ENCODE measurements at regions not wholly inside any gene's neighbourhood (a gene's known extent, or its start where the extent isn't known, plus 50 kb on each side); places are given as distances from the start of the nearest gene placed in this dataset.
A peak's percentile ranks its signal among the peaks of the same experiment; 100 is the strongest.

DNA sequence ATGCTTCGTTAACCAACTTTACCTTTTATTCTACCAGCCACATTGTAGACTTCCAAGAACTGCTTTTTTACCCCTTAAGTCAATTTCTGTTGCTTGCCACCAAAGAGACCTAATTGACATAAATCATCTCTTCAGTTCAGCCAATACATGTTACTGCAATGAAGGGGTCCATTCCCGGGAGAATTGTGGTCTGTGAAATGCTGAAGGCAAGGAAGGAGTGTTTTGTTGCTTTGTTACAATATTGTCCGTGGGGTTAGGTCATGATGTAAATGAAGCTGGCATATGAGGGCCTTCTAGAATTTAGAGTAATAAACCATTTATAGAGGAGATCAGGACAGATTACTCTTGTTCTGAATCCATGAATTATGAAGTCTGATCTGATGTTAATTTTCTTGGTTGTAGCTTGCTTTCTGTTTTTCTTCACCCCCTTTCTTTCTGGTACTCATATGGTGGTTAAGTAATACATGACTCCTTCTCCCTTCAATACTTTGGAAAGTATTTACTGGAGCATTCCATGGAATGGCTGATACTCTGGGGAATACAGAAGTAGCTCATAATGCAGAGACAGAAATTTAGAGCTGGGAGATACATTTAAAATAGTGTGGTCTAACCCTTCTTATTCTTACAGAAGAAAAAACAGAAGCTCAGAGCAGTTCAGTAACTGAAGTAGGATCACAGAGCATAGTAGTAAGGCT, 297.0 kb upstream of the CLINT1 start:
- no peak overlapping the region for H3K27ac Mint-ChIP-seq
- no peaks in the 10 kb centered on the region for H3K27me3 Mint-ChIP-seq (ENCODE audit: low read depth)
- H3K4me3 Mint-ChIP-seq = no peak overlapping the region
- DNase-seq (ENCODE audit: low spot score) = no peak
- ChIA-PET CTCF (no interaction called here), POLR2A (no interaction called here)
- H3K4me1 Mint-ChIP-seq = no peaks in the 10 kb centered on the region
- TF ChIP-seq SOX15 (CRISPR knock-in tag; IDR thresholded peaks at IDR 0.05) (no peak), HMGA2 (CRISPR knock-in tag; IDR thresholded peaks at IDR 0.05) (no peak), FOXK1 (CRISPR knock-in tag; IDR thresholded peaks at IDR 0.05) (no peak), OVOL2 (CRISPR knock-in tag; IDR thresholded peaks at IDR 0.05; ENCODE audit: borderline replicate concordance) (no peak)
- ATAC-seq = no peak
- H3K9me3 Mint-ChIP-seq = peaks cover 4% of the 10 kb centered on the region; the same call in 1 of the 2 replicates
- no peaks in the 10 kb centered on the region for H3K36me3 Mint-ChIP-seq

DNA sequence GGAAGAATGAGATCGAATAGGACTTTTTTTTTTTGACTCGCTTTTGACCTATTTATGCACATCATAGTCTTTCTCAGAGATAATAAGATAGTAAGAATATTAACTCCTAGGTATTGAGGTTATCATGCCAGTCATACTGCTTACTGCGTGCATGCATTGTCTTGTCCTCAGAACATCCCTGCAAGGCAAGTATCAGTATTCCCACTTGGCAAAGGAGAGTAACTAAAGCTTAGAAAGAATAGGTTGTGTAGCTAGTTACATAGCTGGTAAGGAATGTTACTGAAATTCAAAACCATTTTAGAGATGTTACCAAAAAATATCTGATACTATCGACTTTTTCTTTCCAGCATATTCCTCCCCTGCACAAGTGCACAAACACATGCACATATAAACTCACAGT, 296.1 kb upstream of the CLINT1 start:
- ChIA-PET CTCF (interaction anchor here (0.6 to 1.4 kb wide), 4 partner anchors 20 to 616 kb away, joined by 3 to 7 read pairs (median 3); no protein-coding TSS in a partner anchor), POLR2A (no interaction called here)
- no peak for TF ChIP-seq JUN (CRISPR knock-in tag; IDR thresholded peaks at IDR 0.05)
- Mint-ChIP-seq H3K27me3 (ENCODE audit: low read depth) (no peaks in the 10 kb centered on the region), H3K9me3 (peaks cover 4% of the 10 kb centered on the region; the same call in 1 of the 2 replicates), H3K27ac (no peak overlapping the region), H3K36me3 (no peaks in the 10 kb centered on the region), H3K4me3 (no peak overlapping the region), H3K4me1 (no peaks in the 10 kb centered on the region)
- DNase-seq (ENCODE audit: low spot score) (no peak), ATAC-seq (no peak)

DNA sequence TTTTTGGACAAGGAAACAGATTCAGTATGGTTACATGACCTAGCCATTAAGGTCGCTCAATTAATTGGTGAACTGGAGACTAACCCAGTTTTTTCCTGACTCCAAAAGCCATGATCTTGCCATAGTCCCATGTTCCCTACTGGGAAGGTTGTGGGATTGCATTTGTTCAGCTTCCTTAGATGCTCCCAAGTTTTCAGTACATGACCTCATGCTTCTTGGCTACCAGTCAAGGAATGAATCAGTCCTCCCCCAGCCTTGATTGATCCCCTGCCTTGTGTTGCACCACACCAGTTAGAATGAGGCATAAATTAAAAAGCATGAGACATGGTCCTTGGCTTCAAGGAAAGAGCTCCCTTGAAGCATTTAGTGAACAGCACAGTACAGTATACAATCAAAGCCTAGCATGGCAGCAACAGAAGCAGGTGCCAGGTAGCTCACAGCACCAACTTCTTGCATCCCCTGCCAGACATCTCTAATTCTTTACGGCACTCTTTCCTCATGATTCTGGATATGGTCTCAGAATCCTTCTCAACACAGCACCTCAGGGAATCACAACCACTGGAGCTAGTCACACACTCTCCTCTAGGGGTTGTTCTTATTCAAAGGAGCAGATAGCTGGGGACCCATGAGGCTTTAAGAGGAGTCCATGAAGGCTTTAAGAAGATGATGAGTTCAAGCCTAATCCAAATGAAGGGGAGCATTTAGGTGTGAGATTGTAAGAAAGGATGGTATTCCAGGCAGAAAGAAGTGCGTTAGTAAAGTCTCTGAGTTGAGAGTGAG, 295.5 kb upstream of the CLINT1 start:
- H3K4me3 Mint-ChIP-seq = no peak overlapping the region
- no peaks in the 10 kb centered on the region for H3K4me1 Mint-ChIP-seq
- peak; percentile 41; the same call in 1 of the 2 replicates for ATAC-seq
- H3K36me3 Mint-ChIP-seq = no peaks in the 10 kb centered on the region
- CTCF ChIA-PET = interaction anchor here (0.6 to 1.4 kb wide), 4 partner anchors 20 to 617 kb away, joined by 3 to 7 read pairs (median 3); no protein-coding TSS in a partner anchor
- H3K27ac Mint-ChIP-seq = no peak overlapping the region
- no peak for DNase-seq (ENCODE audit: low spot score)
- POLR2A ChIA-PET = no interaction called here
- TF ChIP-seq, protein P1, sequence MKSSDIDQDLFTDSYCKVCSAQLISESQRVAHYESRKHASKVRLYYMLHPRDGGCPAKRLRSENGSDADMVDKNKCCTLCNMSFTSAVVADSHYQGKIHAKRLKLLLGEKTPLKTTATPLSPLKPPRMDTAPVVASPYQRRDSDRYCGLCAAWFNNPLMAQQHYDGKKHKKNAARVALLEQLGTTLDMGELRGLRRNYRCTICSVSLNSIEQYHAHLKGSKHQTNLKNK (CRISPR knock-in tag; IDR thresholded peaks at IDR 0.05) = no peak
- TF ChIP-seq CDX4 (CRISPR knock-in tag; IDR thresholded peaks at IDR 0.05; ENCODE audit: borderline replicate concordance) (no peak), E2F5 (CRISPR knock-in tag; IDR thresholded peaks at IDR 0.05) (no peak), E2F4 (CRISPR knock-in tag; IDR thresholded peaks at IDR 0.05; ENCODE audit: borderline replicate concordance, low read depth) (no peak), CREM (CRISPR knock-in tag; IDR thresholded peaks at IDR 0.05) (no peak), USF1 (CRISPR knock-in tag; IDR thresholded peaks at IDR 0.05) (no peak)
- TF ChIP-seq, protein P2, sequence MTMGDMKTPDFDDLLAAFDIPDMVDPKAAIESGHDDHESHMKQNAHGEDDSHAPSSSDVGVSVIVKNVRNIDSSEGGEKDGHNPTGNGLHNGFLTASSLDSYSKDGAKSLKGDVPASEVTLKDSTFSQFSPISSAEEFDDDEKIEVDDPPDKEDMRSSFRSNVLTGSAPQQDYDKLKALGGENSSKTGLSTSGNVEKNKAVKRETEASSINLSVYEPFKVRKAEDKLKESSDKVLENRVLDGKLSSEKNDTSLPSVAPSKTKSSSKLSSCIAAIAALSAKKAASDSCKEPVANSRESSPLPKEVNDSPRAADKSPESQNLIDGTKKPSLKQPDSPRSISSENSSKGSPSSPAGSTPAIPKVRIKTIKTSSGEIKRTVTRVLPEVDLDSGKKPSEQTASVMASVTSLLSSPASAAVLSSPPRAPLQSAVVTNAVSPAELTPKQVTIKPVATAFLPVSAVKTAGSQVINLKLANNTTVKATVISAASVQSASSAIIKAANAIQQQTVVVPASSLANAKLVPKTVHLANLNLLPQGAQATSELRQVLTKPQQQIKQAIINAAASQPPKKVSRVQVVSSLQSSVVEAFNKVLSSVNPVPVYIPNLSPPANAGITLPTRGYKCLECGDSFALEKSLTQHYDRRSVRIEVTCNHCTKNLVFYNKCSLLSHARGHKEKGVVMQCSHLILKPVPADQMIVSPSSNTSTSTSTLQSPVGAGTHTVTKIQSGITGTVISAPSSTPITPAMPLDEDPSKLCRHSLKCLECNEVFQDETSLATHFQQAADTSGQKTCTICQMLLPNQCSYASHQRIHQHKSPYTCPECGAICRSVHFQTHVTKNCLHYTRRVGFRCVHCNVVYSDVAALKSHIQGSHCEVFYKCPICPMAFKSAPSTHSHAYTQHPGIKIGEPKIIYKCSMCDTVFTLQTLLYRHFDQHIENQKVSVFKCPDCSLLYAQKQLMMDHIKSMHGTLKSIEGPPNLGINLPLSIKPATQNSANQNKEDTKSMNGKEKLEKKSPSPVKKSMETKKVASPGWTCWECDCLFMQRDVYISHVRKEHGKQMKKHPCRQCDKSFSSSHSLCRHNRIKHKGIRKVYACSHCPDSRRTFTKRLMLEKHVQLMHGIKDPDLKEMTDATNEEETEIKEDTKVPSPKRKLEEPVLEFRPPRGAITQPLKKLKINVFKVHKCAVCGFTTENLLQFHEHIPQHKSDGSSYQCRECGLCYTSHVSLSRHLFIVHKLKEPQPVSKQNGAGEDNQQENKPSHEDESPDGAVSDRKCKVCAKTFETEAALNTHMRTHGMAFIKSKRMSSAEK (CRISPR knock-in tag; IDR thresholded peaks at IDR 0.05; ENCODE audit: borderline replicate concordance) = no peak
- H3K27me3 Mint-ChIP-seq (ENCODE audit: low read depth) = no peaks in the 10 kb centered on the region
- H3K9me3 Mint-ChIP-seq = peaks cover 4% of the 10 kb centered on the region; the same call in 1 of the 2 replicates

Measured in WTC11 (cell line).